GM12891 (cell line): ENCODE measurements at regions not wholly inside any gene's neighbourhood (a gene's known extent, or its start where the extent isn't known, plus 50 kb on each side); places are given as distances from the start of the nearest gene placed in this dataset.

Experiments used
- PAX5 ChIP-seq: IDR thresholded peaks from 2 replicates; pipeline ENCODE4 v1.6.1; 2011; ENCODE audit warnings: low read length, moderate library complexity, mild to moderate bottlenecking; ENCODE audit not compliant: insufficient read depth, severe bottlenecking
- POLR2A ChIP-seq: IDR thresholded peaks from 2 replicates; pipeline ENCODE4 v1.6.1; 2011; ENCODE audit warnings: low read depth, low read length, control low read depth
- POLR2AphosphoS5 ChIP-seq: IDR thresholded peaks from 2 replicates; pipeline ENCODE4 v1.6.1; 2011; ENCODE audit warnings: low read depth, low read length, control low read depth
- SPI1 ChIP-seq: IDR thresholded peaks from 2 replicates; pipeline ENCODE4 v1.6.1; 2011; ENCODE audit warnings: low read depth, low read length, control low read depth
- TAF1 ChIP-seq: IDR thresholded peaks from 2 replicates; pipeline ENCODE4 v1.6.1; 2011; ENCODE audit warnings: low read depth, low read length, control low read depth

DNA sequence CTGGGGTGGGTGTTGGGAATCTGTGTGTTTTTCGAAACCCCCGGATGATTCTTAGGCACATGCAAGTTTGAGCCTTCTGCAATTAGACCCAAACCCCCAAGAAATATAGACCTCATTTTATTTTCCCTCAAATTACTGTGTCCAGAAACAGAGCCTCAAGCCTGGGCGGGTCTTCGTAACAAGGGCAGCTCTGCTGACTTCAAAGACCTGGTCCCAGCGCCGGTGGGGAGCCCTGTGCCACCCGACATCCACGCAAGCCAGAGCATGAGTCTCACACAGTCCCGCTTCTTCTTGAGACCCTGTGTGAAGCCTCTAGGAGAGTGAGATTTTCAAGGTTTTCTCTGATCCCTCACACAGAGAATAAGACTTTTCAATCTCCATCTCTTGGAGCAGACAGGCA lies 397.3 kb downstream of the RPS6KC1 start:
- TF ChIP-seq POLR2AphosphoS5 (no peak), TAF1 (no peak), POLR2A (no peak), PAX5 (no peak), SPI1 (no peak)
